ENCODE measurements at regions not wholly inside any gene's neighbourhood (a gene's known extent, or its start where the extent isn't known, plus 50 kb on each side); places are given as distances from the start of the nearest gene placed in this dataset.

- Histone ChIP-seq H4K8ac (replicated peaks; ENCODE audit: insufficient read length, low read depth, low read length) (no peak overlapping the region), H3T11ph (ENCODE audit: low read length) (no peak overlapping the region), H4K5ac (ENCODE audit: insufficient read length, low read depth, low read length) (no peak overlapping the region), H2AK5ac (ENCODE audit: insufficient read length, low read length) (no peak overlapping the region), H3K23me2 (ENCODE audit: insufficient read length, low read depth, low read length, poor library complexity, severe bottlenecking) (no peaks in the 10 kb centered on the region), H3K23ac (ENCODE audit: insufficient read length, low read depth, low read length) (no peak overlapping the region), H3K9me3 (ENCODE audit: control insufficient read depth, low read depth, low read length) (no peaks in the 10 kb centered on the region), H3K27ac (ENCODE audit: insufficient read length, low read depth, low read length) (no peak overlapping the region), H2BK5ac (ENCODE audit: insufficient read length, low read length) (no peak overlapping the region), H3K79me1 (ENCODE audit: insufficient read depth, low read depth, low read length, poor library complexity, severe bottlenecking) (no peaks in the 10 kb centered on the region), H4K20me1 (ENCODE audit: control insufficient read depth, insufficient read depth, insufficient read length) (no peaks in the 10 kb centered on the region), H2AFZ (ENCODE audit: low read length) (no peak overlapping the region), H3K14ac (ENCODE audit: insufficient read depth, low read length) (no peak overlapping the region), H3K9ac (ENCODE audit: extremely low read depth, insufficient read length, low read length) (no peak overlapping the region), H2BK12ac (ENCODE audit: insufficient read length, low read depth, low read length) (no peak overlapping the region), H3K79me2 (ENCODE audit: insufficient read depth, low read length) (no peaks in the 10 kb centered on the region), H3K4me2 (ENCODE audit: insufficient read depth, insufficient read length, low read length) (no peak overlapping the region), H3K18ac (ENCODE audit: insufficient read length, low read depth, low read length) (no peak overlapping the region), H2BK15ac (ENCODE audit: low read depth, low read length) (no peak overlapping the region), H3K56ac (ENCODE audit: insufficient read length, low read depth, low read length) (no peak overlapping the region), H2BK20ac (ENCODE audit: low read depth, low read length, poor library complexity, severe bottlenecking) (no peak overlapping the region), H3K4ac (ENCODE audit: low read depth, low read length) (no peak overlapping the region), H2BK120ac (ENCODE audit: low read depth, low read length, poor library complexity, severe bottlenecking) (no peak overlapping the region), H4K91ac (ENCODE audit: insufficient read length, low read depth, low read length) (no peak overlapping the region), H3K27me3 (ENCODE audit: insufficient read depth, low read length) (no peaks in the 10 kb centered on the region), H3K4me1 (ENCODE audit: insufficient read depth, low read length) (no peaks in the 10 kb centered on the region)
- DNase-seq = no peak
- H3K27ac Mint-ChIP-seq = no peak overlapping the region
- peaks cover 26 to 29% of the 10 kb centered on the region in 2 experiments for H3K9me3 Mint-ChIP-seq
- peaks cover 2 to 10% (median 9%) of the 10 kb centered on the region in 3 experiments; a peak in 4 of 7 replicates for H3K36me3 Mint-ChIP-seq (ENCODE audit: insufficient read depth in 1 of 3, low read depth in 3 of 3)
- no peak overlapping the region for H3K4me3 Mint-ChIP-seq
- no peaks in the 10 kb centered on the region for H3K4me1 Mint-ChIP-seq
- no peaks in the 10 kb centered on the region; the same call in 1 of the 2 replicates for H3K27me3 Mint-ChIP-seq (ENCODE audit: low read depth)
- TF ChIP-seq CTCF (conservative IDR thresholded peaks at IDR 0.05) = no peak
- WGBS (ENCODE audit: extremely low coverage, insufficient read length, low lambda C conversion rate) = no CpG with 5 or more reads among the region's 5 CpGs
Observed at GRCh38 chr15:45869034-45869668, 234.3 kb downstream of the SQOR start.

All from H9 (cell line).